SH-SY5Y (cell line): ENCODE measurements at regions not wholly inside any gene's neighbourhood (a gene's known extent, or its start where the extent isn't known, plus 50 kb on each side); places are given as distances from the start of the nearest gene placed in this dataset.

Experiments
- GATA2 ChIP-seq: IDR thresholded peaks from 2 replicates; pipeline ENCODE4 v1.6.1; 2011; ENCODE audit warnings: mild to moderate bottlenecking, low read depth, low read length
- GATA3 ChIP-seq: IDR thresholded peaks from 2 replicates; pipeline ENCODE4 v1.6.1; 2011; ENCODE audit warnings: low read depth, mild to moderate bottlenecking, low read length, moderate library complexity

DNA sequence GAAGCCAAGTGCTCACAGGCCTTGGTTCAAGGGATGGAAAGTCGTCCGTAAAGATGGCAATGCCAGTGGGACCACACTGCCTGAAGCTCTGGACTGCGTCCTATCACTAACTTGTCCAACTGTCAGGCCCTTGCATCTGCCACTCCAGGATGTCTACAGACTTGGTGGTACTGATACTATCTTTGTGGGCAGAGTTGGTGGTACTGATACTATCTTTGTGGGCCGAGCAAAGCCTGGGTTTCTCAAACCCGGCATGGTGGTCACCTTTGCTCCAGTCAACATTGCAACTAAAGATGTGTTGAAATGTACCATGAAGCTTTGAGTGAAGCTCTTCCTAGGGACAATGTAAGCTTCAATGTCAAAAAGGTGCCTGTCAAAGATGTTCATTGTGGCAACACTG lies 128.4 kb upstream of the SEL1L start:
- TF ChIP-seq GATA2 (no peak), GATA3 (no peak)
